ENCODE measurements at regions not wholly inside any gene's neighbourhood (a gene's known extent, or its start where the extent isn't known, plus 50 kb on each side); places are given as distances from the start of the nearest gene placed in this dataset.

DNA sequence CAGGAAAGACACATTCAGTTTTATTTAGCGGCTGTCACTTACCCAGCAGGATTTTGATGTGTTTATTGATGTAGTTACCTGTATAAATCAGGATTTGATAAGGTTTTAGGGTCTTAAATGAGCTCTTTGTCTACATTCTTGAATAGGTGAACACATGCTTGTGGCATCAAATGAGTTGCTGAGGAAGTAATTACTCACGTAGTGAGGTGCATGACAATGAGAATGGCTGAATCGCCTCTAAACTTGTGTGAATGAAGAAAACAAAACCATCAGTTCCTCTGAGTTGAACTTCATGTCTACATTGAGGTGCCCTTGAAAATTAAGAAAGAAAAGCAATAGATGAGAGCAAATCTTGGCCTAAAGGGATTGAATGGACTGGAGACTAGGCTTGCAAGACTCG, 245.6 kb upstream of the SATB1 start:
- TF ChIP-seq, protein P1, sequence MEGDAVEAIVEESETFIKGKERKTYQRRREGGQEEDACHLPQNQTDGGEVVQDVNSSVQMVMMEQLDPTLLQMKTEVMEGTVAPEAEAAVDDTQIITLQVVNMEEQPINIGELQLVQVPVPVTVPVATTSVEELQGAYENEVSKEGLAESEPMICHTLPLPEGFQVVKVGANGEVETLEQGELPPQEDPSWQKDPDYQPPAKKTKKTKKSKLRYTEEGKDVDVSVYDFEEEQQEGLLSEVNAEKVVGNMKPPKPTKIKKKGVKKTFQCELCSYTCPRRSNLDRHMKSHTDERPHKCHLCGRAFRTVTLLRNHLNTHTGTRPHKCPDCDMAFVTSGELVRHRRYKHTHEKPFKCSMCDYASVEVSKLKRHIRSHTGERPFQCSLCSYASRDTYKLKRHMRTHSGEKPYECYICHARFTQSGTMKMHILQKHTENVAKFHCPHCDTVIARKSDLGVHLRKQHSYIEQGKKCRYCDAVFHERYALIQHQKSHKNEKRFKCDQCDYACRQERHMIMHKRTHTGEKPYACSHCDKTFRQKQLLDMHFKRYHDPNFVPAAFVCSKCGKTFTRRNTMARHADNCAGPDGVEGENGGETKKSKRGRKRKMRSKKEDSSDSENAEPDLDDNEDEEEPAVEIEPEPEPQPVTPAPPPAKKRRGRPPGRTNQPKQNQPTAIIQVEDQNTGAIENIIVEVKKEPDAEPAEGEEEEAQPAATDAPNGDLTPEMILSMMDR (IDR thresholded peaks at IDR 0.05), result no peak
- H3K27ac ChIP-seq (ENCODE audit: low read length), result no peak overlapping the region
- H3K27me3 Mint-ChIP-seq (ENCODE audit: low read depth in 2 of 2), result no peaks in the 10 kb centered on the region
- no peak overlapping the region for H3K4me3 Mint-ChIP-seq
- H3K9me3 Mint-ChIP-seq, result no peaks in the 10 kb centered on the region
- DNase-seq, result no peak
- no peak for ATAC-seq
- WGBS (ENCODE audit: insufficient coverage), result 94% methylated on average over 4 of the region's 4 CpGs
- H3K27me3 ChIP-seq (ENCODE audit: control insufficient read depth, insufficient read depth, low read length), result no peaks in the 10 kb centered on the region
- intact Hi-C loops (cut with micrococcal nuclease), result no loop called here
- H3K4me3 ChIP-seq (ENCODE audit: low read length), result no peak overlapping the region
- peaks cover 6 to 8% of the 10 kb centered on the region in 2 donors for H3K4me1 Mint-ChIP-seq
- no peaks in the 10 kb centered on the region for H3K9me3 ChIP-seq (ENCODE audit: control insufficient read depth, insufficient read depth, low read length)
- H3K4me1 ChIP-seq (ENCODE audit: control insufficient read depth, insufficient read depth, low read length), result no peaks in the 10 kb centered on the region
- no peaks in the 10 kb centered on the region for H3K36me3 ChIP-seq (ENCODE audit: control insufficient read depth, insufficient read depth, low read length)
- no peaks in the 10 kb centered on the region for H3K36me3 Mint-ChIP-seq
- no peak overlapping the region for H3K27ac Mint-ChIP-seq

DNA sequence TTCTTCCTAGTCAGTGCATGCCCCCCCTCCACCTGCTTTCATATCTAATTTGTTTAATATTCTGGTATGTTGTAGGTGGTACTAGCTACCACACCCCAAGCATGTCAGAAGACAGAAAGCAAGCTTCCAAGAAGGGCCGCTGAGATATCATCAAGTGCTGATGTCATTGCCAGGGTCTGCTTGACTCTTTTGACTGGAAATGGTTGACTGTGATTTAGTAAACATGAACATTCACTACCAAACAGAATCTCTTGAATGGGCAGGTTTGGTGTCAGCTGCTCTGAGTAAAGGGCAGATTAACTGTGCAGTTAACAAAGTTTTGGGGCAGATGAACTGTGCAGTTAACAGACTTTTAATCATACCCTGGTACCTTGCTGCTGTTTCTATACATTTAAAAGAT, 244.2 kb upstream of the SATB1 start:
- H3K4me3 ChIP-seq (ENCODE audit: low read length), result no peak overlapping the region
- no peaks in the 10 kb centered on the region for H3K36me3 ChIP-seq (ENCODE audit: control insufficient read depth, insufficient read depth, low read length)
- TF ChIP-seq, protein P1 (IDR thresholded peaks at IDR 0.05), result no peak
- Mint-ChIP-seq H3K36me3 (no peaks in the 10 kb centered on the region), H3K4me1 (no peaks in the 10 kb centered on the region), H3K27ac (no peak overlapping the region), H3K9me3 (no peaks in the 10 kb centered on the region), H3K27me3 (ENCODE audit: low read depth in 2 of 2) (peaks cover 0 to 3% of the 10 kb centered on the region in 2 donors), H3K4me3 (no peak overlapping the region)
- intact Hi-C loops (cut with micrococcal nuclease), result no loop called here
- H3K27me3 ChIP-seq (ENCODE audit: control insufficient read depth, insufficient read depth, low read length), result no peaks in the 10 kb centered on the region
- no peak overlapping the region for H3K27ac ChIP-seq (ENCODE audit: low read length)
- WGBS (ENCODE audit: insufficient coverage), result 86% methylated on average over 1 of the region's 1 CpG
- H3K9me3 ChIP-seq (ENCODE audit: control insufficient read depth, insufficient read depth, low read length), result no peaks in the 10 kb centered on the region
- DNase-seq (no peak), ATAC-seq (no peak)
- H3K4me1 ChIP-seq (ENCODE audit: control insufficient read depth, insufficient read depth, low read length), result no peaks in the 10 kb centered on the region

DNA sequence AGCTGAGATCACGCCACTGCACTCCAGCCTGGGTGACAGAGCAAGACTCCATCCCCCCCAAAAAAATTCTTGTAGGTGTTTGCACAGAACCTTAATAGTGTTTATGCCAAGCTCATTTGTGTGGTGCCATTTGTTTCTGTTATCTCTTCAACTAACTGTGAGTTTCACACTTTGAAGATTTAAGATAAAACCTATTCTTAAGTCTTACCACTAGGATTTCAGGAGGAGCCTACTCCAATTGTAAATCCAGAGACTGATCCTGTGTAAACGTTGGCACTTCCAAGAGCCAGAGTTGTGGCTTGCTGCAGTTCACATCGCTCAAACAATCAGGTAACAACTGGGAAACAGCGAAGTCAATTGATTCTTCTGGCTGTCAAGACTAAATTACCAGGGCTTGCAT, 242.4 kb upstream of the SATB1 start:
- Histone ChIP-seq H3K9me3 (ENCODE audit: control insufficient read depth, insufficient read depth, low read length) (no peaks in the 10 kb centered on the region), H3K27ac (ENCODE audit: low read length) (no peak overlapping the region), H3K4me3 (ENCODE audit: low read length) (no peak overlapping the region), H3K27me3 (ENCODE audit: control insufficient read depth, insufficient read depth, low read length) (no peaks in the 10 kb centered on the region), H3K36me3 (ENCODE audit: control insufficient read depth, insufficient read depth, low read length) (no peaks in the 10 kb centered on the region), H3K4me1 (ENCODE audit: control insufficient read depth, insufficient read depth, low read length) (no peaks in the 10 kb centered on the region)
- ATAC-seq, result no peak
- Mint-ChIP-seq H3K36me3 (no peaks in the 10 kb centered on the region), H3K27ac (no peak overlapping the region), H3K27me3 (ENCODE audit: low read depth in 2 of 2) (peaks cover 0 to 4% of the 10 kb centered on the region in 2 donors), H3K4me1 (no peaks in the 10 kb centered on the region), H3K9me3 (no peaks in the 10 kb centered on the region), H3K4me3 (no peak overlapping the region)
- WGBS (ENCODE audit: insufficient coverage), result 90% methylated on average over 4 of the region's 4 CpGs
- no peak for DNase-seq
- TF ChIP-seq, protein P1 (IDR thresholded peaks at IDR 0.05), result no peak
- intact Hi-C loops (cut with micrococcal nuclease), result no loop called here

DNA sequence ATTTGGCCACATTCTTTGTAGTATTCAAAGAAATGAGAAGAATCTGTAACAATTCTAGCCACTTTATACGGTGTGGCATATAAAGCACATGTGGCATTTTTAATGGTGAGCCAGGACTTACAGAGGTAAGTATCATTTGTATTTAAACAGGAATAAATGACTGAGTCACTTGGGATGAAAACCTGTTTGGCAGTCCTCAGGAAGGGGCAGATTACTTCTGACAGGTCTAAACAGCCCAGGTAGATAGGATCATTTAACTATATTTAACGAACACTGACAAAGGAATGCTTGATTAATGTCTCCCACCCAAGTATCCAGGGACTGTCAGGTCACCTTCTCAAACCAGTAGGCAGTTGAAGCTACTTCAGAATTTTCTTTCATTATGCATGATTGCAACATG, 241.5 kb upstream of the SATB1 start:
- TF ChIP-seq, protein P1 (IDR thresholded peaks at IDR 0.05), result no peak
- Mint-ChIP-seq H3K9me3 (no peaks in the 10 kb centered on the region), H3K4me3 (no peak overlapping the region), H3K36me3 (no peaks in the 10 kb centered on the region), H3K4me1 (no peaks in the 10 kb centered on the region), H3K27ac (no peak overlapping the region), H3K27me3 (ENCODE audit: low read depth in 2 of 2) (peaks cover 0 to 4% of the 10 kb centered on the region in 2 donors)
- H3K27me3 ChIP-seq (ENCODE audit: control insufficient read depth, insufficient read depth, low read length), result no peaks in the 10 kb centered on the region
- H3K36me3 ChIP-seq (ENCODE audit: control insufficient read depth, insufficient read depth, low read length), result no peaks in the 10 kb centered on the region
- WGBS (ENCODE audit: insufficient coverage), result 97% methylated on average over 2 of the region's 2 CpGs
- H3K4me3 ChIP-seq (ENCODE audit: low read length), result no peak overlapping the region
- no peaks in the 10 kb centered on the region for H3K4me1 ChIP-seq (ENCODE audit: control insufficient read depth, insufficient read depth, low read length)
- intact Hi-C loops (cut with micrococcal nuclease), result no loop called here
- no peaks in the 10 kb centered on the region for H3K9me3 ChIP-seq (ENCODE audit: control insufficient read depth, insufficient read depth, low read length)
- no peak for DNase-seq
- no peak overlapping the region for H3K27ac ChIP-seq (ENCODE audit: low read length)
- no peak for ATAC-seq
